ENCODE measurements at regions not wholly inside any gene's neighbourhood (a gene's known extent, or its start where the extent isn't known, plus 50 kb on each side); places are given as distances from the start of the nearest gene placed in this dataset.

DNA sequence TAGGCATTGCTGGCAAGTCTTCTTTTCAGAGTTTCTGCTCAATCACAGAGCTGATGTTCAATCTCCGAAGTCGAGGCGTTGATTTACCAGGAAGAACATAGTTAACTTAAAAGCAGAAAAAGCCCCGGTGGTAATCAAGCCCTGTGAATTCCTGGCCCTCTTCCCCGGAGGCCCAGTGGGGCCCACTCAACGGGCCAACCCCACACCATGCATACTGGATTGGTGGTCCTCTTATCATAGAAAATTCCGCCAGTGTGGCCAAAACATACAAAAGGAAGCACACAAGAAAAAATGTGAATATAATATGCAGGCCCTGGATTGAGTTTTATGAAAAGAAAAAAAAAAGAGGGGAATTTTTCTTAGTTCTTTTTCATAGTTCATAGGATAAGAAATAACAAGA is 873.0 kb upstream of the NR2F2 start:
- TF ChIP-seq, protein P1, sequence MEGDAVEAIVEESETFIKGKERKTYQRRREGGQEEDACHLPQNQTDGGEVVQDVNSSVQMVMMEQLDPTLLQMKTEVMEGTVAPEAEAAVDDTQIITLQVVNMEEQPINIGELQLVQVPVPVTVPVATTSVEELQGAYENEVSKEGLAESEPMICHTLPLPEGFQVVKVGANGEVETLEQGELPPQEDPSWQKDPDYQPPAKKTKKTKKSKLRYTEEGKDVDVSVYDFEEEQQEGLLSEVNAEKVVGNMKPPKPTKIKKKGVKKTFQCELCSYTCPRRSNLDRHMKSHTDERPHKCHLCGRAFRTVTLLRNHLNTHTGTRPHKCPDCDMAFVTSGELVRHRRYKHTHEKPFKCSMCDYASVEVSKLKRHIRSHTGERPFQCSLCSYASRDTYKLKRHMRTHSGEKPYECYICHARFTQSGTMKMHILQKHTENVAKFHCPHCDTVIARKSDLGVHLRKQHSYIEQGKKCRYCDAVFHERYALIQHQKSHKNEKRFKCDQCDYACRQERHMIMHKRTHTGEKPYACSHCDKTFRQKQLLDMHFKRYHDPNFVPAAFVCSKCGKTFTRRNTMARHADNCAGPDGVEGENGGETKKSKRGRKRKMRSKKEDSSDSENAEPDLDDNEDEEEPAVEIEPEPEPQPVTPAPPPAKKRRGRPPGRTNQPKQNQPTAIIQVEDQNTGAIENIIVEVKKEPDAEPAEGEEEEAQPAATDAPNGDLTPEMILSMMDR (IDR thresholded peaks at IDR 0.05), result no peak
- intact Hi-C loops (cut with DNase I), result no loop called here
- Histone ChIP-seq H3K4me3 (no peak overlapping the region), H3K27me3 (no peaks in the 10 kb centered on the region), H3K27ac (no peak overlapping the region), H3K36me3 (no peaks in the 10 kb centered on the region), H3K9me3 (no peaks in the 10 kb centered on the region), H3K4me1 (no peaks in the 10 kb centered on the region)
- ATAC-seq (no peak), DNase-seq (no peak)

GRCh38 chr15:95458721-95459120 is 871.8 kb upstream of the NR2F2 start:
- no peaks in the 10 kb centered on the region for H3K4me1 ChIP-seq
- DNase-seq, result no peak
- TF ChIP-seq, protein P1 (IDR thresholded peaks at IDR 0.05), result no peak
- H3K4me3 ChIP-seq, result no peak overlapping the region
- intact Hi-C loops (cut with DNase I), result no loop called here
- no peaks in the 10 kb centered on the region for H3K9me3 ChIP-seq
- no peak for ATAC-seq
- no peaks in the 10 kb centered on the region for H3K27me3 ChIP-seq
- H3K36me3 ChIP-seq, result no peaks in the 10 kb centered on the region
- H3K27ac ChIP-seq, result no peak overlapping the region

DNA sequence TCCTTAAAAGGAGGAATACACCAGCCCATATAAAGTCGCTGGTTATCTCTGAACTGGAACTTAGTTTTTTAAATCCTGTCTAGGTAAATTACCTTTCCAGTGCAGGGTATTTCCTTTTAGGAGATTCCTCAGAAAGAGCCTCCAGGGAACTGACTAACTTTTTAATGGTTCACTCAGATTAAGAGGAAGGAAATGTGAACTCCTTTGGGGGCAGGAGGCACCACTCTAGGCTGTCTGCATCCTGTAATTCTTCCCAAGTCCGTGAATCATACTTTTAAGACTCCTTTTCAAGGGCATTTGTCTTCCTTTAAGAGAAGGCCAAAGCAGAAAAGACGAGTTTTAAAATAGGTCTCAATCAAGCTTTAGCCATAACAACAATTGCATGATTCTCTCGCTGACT is 871.2 kb upstream of the NR2F2 start:
- Histone ChIP-seq H3K27me3 (no peaks in the 10 kb centered on the region), H3K27ac (no peak overlapping the region), H3K36me3 (no peaks in the 10 kb centered on the region), H3K4me3 (no peak overlapping the region), H3K9me3 (no peaks in the 10 kb centered on the region), H3K4me1 (no peaks in the 10 kb centered on the region)
- ATAC-seq, result no peak
- TF ChIP-seq, protein P1 (IDR thresholded peaks at IDR 0.05), result no peak
- DNase-seq, result no peak
- intact Hi-C loops (cut with DNase I), result no loop called here

DNA sequence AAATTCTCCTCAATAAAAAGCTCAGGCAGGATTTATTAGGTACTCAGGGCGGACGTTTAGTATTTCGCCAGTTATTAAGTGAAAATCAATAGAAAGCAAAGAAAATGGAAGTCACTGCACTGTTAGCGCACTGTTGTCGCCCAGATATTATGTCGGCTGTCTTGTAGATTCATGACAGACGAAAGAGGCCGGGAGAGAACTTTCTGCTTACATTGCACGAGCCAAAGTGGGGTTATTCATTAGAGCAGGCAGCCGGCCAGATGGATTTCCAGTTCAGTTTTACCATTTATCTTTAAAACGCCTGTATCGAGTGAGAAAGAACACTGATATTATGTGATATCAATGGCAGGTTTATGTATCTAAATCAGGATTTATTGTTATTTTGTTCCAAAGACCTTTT is 866.0 kb upstream of the NR2F2 start:
- H3K27me3 ChIP-seq, result no peaks in the 10 kb centered on the region
- H3K4me3 ChIP-seq, result no peak overlapping the region
- ATAC-seq, result no peak
- TF ChIP-seq, protein P1 (IDR thresholded peaks at IDR 0.05), result no peak
- H3K4me1 ChIP-seq, result no peaks in the 10 kb centered on the region
- no peak overlapping the region for H3K27ac ChIP-seq
- no peaks in the 10 kb centered on the region for H3K36me3 ChIP-seq
- H3K9me3 ChIP-seq, result no peaks in the 10 kb centered on the region
- DNase-seq, result no peak
- intact Hi-C loops (cut with DNase I), result no loop called here

DNA sequence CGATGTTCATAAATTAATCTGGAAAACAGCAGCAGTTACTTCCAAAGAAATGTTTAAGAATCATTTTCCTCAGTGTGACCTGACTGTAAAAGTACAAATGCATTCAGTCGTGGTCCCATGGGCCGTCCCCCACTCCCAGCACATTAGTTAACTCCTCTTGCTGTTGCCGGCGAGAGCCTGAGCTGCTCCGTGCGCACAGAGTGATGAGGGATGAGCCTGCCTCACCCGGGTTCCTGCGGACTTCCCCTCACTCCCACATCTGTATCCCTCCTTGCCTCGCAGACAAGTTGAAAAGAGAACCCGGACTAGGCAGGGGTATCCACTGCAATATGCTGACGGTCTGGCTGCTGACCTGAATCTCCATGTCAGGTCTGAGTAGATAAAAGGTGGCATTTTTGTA is 861.7 kb upstream of the NR2F2 start:
- no peaks in the 10 kb centered on the region for H3K9me3 ChIP-seq
- TF ChIP-seq, protein P1 (IDR thresholded peaks at IDR 0.05), result no peak
- no peak for ATAC-seq
- H3K27ac ChIP-seq, result no peak overlapping the region
- intact Hi-C loops (cut with DNase I), result no loop called here
- H3K4me3 ChIP-seq, result no peak overlapping the region
- DNase-seq, result no peak
- no peaks in the 10 kb centered on the region for H3K27me3 ChIP-seq
- H3K36me3 ChIP-seq, result no peaks in the 10 kb centered on the region
- H3K4me1 ChIP-seq, result peaks cover 0 to 4% of the 10 kb centered on the region in 2 donors
